ENCODE measurements at regions not wholly inside any gene's neighbourhood (a gene's known extent, or its start where the extent isn't known, plus 50 kb on each side); places are given as distances from the start of the nearest gene placed in this dataset.
"Not testable (repeated sequence)": the region's sequence is repeated elsewhere in the genome, so short reads cannot be mapped to it uniquely, and the experiment has no call there.

GRCh38 chr1:238379446-238379845 lies 488.7 kb upstream of the ZP4 start:
- not testable (repeated sequence) for DNase-seq (ENCODE audit: low read depth in 2 of 2)

GRCh38 chr1:238377280-238377919 lies 486.7 kb upstream of the ZP4 start:
- no peak for DNase-seq (ENCODE audit: low read depth in 2 of 2)

DNA sequence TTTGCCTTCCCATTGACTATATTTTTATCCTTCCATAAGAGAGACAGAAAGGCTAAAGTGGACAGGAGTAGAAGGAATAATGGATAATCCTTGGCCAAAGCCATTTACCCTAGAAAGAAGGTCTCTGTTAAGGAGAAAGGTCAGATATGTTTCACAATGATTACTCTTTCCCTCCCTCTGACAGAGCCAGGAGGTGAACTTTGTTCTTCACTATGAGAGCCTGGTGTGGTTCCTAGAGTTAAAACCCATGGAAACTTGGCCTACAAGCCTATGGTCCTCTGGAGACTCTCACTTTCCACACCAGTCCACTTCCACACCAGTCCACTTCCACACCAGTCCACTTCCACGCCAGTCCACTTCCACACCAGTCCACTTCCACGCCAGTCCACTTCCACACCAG lies 479.9 kb upstream of the ZP4 start:
- no peak for DNase-seq (ENCODE audit: low read depth in 2 of 2)

- no peak for DNase-seq (ENCODE audit: low read depth in 2 of 2)
Observed at GRCh38 chr1:238364214-238364892, 473.6 kb upstream of the ZP4 start.

DNA sequence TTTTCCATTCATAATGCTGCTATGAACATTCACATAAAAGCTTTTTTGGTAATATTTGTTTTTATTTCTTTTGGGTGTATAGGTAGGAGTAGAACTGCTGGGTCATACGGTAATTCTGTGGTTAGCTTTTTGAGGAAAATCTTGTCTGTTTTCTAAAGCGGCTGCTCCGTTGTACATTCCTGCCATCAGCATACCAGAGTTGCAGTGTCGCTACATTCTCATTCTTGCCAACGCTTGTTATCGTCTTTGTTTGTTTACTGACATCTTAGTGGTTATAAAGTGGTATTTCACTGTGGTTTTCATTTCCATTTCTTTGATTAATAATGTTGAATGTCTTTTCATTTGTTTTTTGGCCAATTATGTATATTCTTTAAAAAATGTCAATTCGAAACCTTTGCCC lies 469.8 kb upstream of the ZP4 start:
- no peak for DNase-seq (ENCODE audit: low read depth in 2 of 2)

- no peak for DNase-seq (ENCODE audit: low read depth in 2 of 2)
Observed at GRCh38 chr1:238350471-238350870, 459.7 kb upstream of the ZP4 start.

GRCh38 chr1:238346340-238346739 lies 455.6 kb upstream of the ZP4 start:
- no peak for DNase-seq (ENCODE audit: low read depth in 2 of 2)

DNA sequence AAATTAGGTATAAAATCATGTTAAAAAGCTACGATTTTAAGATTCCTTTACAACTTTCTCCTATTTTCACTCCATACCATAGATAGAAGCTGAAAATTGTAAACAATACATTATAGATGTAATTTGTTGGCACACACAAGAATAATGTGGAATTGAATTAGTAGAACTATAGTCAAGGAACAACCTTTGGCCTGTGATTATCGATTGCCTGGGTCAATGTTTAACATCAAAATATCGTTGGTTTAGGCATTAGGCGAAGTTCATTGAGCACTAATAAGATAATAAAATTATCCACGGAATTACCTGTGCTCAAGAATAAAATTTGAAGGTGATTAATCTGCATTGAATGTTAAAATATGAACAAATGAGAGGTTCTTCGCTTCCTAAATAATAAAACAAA lies 455.1 kb upstream of the ZP4 start:
- DNase-seq (ENCODE audit: low read depth in 2 of 2), result no peak

- no peak for DNase-seq (ENCODE audit: low read depth in 2 of 2)
Observed at GRCh38 chr1:238343852-238344251, 453.1 kb upstream of the ZP4 start.

- DNase-seq (ENCODE audit: low read depth in 2 of 2), result no peak
Observed at GRCh38 chr1:238341395-238341794, 450.7 kb upstream of the ZP4 start.

DNA sequence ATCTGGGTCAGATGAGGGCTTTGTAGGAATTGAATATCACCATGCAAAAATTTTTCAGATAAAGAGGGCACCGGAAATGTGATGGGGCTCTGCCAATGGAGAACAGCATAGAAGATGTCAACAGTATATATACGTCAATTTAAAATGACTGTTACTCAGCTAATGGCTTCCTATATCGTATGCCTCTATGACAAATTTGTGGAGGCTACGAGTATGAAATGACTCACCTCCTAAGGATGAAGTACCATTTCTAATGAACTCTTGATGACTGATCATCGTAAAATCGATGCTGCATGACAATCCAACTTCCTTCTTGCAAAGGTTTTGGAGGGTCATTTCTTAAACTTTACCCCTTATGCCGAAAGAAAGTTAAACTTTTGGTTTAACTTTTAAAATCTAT lies 450.3 kb upstream of the ZP4 start:
- DNase-seq (ENCODE audit: low read depth in 2 of 2), result no peak

DNA sequence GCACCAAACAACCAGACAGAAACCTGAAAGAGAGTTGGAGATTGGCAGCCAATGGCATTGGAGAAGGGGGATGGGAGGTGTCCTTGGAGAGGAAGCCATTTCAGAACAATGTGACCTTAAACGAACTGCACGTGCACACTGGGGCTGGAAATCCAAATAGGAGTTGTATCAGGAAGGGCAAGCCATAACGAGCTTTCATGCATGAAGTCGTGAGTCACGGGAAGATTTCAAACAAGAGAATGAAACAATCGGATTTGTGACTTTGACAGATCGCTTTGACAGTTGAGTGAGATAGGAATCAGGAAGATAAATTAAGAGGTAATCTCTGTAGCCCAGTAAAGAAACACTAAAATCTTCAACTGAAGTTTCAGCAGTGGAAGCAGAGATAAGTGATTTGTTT lies 445.8 kb upstream of the ZP4 start:
- DNase-seq (ENCODE audit: low read depth in 2 of 2), result no peak

DNA sequence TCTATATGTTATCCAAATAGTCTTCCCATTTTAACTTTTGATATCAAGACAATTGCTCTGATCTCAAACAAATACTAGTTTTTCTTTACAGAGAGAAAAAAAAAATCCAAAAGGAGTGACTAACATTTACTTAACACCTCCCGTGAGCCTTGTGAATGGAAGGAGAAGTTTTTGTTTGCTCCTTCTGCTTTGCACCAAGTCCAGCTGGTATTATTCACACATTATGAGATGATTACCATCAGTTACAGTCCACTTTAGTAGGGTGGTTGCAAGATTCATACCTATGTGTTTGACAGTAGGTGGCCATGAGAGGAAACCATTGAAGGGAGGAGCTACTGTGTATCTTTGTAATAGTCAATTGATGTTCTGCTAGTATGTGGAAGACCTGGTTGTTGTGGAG lies 443.4 kb upstream of the ZP4 start:
- no peak for DNase-seq (ENCODE audit: low read depth in 2 of 2)

GRCh38 chr1:238331557-238331956 lies 440.8 kb upstream of the ZP4 start:
- no peak for DNase-seq (ENCODE audit: low read depth in 2 of 2)

DNA sequence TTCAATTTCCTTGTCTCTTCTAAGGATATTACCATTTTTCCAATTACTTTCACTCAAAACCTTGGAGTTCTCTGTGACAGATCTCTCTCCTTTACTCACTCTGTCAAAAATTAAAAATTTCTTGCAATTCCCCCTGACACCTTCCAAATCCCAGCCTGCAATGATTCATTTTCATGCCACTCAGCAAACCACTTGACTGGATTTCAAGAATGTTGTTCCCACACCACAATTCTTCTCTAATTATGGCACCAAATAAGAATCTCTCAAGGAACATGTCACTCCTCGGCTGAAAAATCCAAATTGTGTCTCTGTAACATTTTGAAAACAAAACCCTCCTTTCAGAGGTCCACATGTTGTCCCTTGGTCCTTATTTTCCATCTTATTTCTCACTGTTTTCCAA lies 438.9 kb upstream of the ZP4 start:
- no peak for DNase-seq (ENCODE audit: low read depth in 2 of 2)

DNA sequence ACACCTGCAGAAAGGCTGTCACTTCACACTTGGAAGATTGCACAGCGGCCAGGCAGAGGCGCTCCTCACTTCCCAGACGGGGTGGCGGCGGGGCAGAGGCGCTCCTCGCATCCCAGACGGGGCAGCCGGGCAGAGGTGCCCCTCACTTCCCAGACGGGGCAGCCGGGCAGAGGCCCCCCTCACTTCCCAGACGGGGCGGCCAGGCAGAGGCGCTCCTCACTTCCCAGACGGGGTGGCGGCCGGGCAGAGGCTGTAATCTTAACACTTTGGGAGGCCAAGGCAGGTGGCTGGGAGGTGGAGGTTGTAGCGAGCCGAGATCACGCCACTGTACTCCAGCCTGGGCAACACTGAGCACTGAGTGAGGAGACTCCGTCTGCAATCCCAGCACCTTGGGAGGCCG lies 436.3 kb upstream of the ZP4 start:
- not testable (repeated sequence) for DNase-seq (ENCODE audit: low read depth in 2 of 2)

GRCh38 chr1:238326479-238326878 lies 435.8 kb upstream of the ZP4 start:
- not testable (repeated sequence) for DNase-seq (ENCODE audit: low read depth in 2 of 2)

- DNase-seq (ENCODE audit: low read depth in 2 of 2), result no peak
Observed at GRCh38 chr1:238324211-238324864, 433.6 kb upstream of the ZP4 start.

- DNase-seq (ENCODE audit: low read depth in 2 of 2), result no peak
Observed at GRCh38 chr1:238323490-238323889, 432.8 kb upstream of the ZP4 start.

GRCh38 chr1:238319957-238320356 lies 429.2 kb upstream of the ZP4 start:
- no peak for DNase-seq (ENCODE audit: low read depth in 2 of 2)

DNA sequence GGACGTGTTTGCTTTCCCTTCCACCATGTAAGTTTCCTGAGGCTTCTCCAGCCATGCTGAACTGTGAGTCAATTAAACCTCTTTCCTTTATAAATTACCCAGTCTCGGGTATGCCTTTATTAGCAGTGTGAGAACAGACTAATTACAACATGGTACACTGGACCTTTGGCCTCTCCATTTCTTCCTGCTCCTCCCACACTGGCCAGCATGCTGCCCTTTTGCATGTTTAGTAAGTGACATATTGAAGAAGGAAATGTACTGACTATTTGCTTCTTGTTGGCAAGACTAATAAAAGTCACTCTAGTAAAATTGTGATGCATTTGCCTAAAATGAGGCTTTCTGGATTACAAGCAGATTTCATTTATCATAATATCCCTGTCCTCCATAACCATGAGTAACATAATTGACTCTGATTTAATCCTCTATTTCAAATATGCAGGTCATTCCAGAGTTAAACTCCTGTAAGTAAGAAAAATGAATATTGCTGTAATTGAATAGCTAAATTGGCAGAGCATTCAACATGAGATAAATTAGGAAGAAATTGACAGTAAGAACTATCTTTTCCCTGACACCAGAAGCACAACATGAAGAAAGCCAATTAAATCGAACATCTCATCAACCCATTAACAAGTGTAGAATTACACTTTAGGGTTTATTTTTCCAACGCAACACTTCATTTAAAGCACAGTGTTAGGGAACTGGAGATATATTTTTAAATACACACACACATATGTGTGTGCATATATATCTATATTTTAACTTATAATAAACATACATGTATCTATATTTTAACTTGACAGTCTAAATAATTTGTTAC lies 427.8 kb upstream of the ZP4 start:
- DNase-seq (ENCODE audit: low read depth in 2 of 2), result no peak

- DNase-seq (ENCODE audit: low read depth in 2 of 2), result no peak
Observed at GRCh38 chr1:238312969-238313368, 422.2 kb upstream of the ZP4 start.

Data from lung microvascular endothelial cell (primary cell).